Left lobe of liver (tissue), 2 donors: ENCODE measurements at regions not wholly inside any gene's neighbourhood (a gene's known extent, or its start where the extent isn't known, plus 50 kb on each side); places are given as distances from the start of the nearest gene placed in this dataset.

Experiments
- ATAC-seq: fragments of 200-7000 bp; cut with Tn5 transposase; one replicate; pipeline ENCODE4 v1.9.1; 2020; ENCODE audit warnings: mild to moderate bottlenecking, moderate library complexity
- DNase-seq: peaks from one replicate; pipeline ENCODE4 v3.0.0-alpha.2; 2020; ENCODE audit warnings: low spot score
- donor health status: DM: no; HTN: no; CAD: no; lungs with moderate emphysema.
- donor health status: DM: no; HTN: yes; CAD: no.

GRCh38 chr3:68468695-68469375, 463.5 kb downstream of the TAFA4 start:
- ATAC-seq, result no peak
- no peak for DNase-seq

- no peak for DNase-seq
- ATAC-seq, result no peak
Measured at GRCh38 chr3:68467465-68467864, 464.9 kb downstream of the TAFA4 start.

GRCh38 chr3:68458581-68458980, 473.8 kb downstream of the TAFA4 start:
- DNase-seq, result no peak

GRCh38 chr3:68448510-68449383, 483.6 kb downstream of the TAFA4 start:
- DNase-seq (no peak), ATAC-seq (no peak)

More at GRCh38 chr3:68458581-68458980, 473.8 kb downstream of the TAFA4 start:
- ATAC-seq, result no peak

- DNase-seq (no peak), ATAC-seq (no peak)
Measured at GRCh38 chr3:68447885-68448284, 484.5 kb downstream of the TAFA4 start.

GRCh38 chr3:68441054-68441453, 491.3 kb downstream of the TAFA4 start:
- ATAC-seq, result no peak
- DNase-seq, result no peak

- ATAC-seq, result no peak
Measured at GRCh38 chr3:68436619-68437401, 495.5 kb downstream of the TAFA4 start.

GRCh38 chr3:68428495-68428894, 503.9 kb downstream of the TAFA4 start:
- DNase-seq (no peak), ATAC-seq (no peak)

More at GRCh38 chr3:68436619-68437401, 495.5 kb downstream of the TAFA4 start:
- DNase-seq, result no peak

GRCh38 chr3:68424796-68425460, 507.4 kb downstream of the TAFA4 start:
- DNase-seq, result no peak
- ATAC-seq, result no peak

- DNase-seq, result no peak
- ATAC-seq, result no peak
Measured at GRCh38 chr3:68408626-68409025, 523.7 kb downstream of the TAFA4 start.

- DNase-seq (no peak), ATAC-seq (peak; percentile 25)
Measured at GRCh38 chr3:68403741-68404140, 528.6 kb downstream of the TAFA4 start.

- no peak for DNase-seq
- no peak for ATAC-seq
Measured at GRCh38 chr3:68402235-68402918, 530.0 kb downstream of the TAFA4 start.

- DNase-seq, result no peak
- no peak for ATAC-seq
Measured at GRCh38 chr3:68378631-68379030, 553.7 kb downstream of the TAFA4 start.

GRCh38 chr3:68373727-68374126, 558.6 kb downstream of the TAFA4 start:
- no peak for DNase-seq
- no peak for ATAC-seq

GRCh38 chr3:68363796-68364195, 568.6 kb downstream of the TAFA4 start:
- ATAC-seq, result no peak
- no peak for DNase-seq

- ATAC-seq, result no peak
- DNase-seq, result no peak
Measured at GRCh38 chr3:68360492-68360891, 571.9 kb downstream of the TAFA4 start.

GRCh38 chr3:68345781-68346180, 586.6 kb downstream of the TAFA4 start:
- no peak for ATAC-seq
- no peak for DNase-seq

GRCh38 chr3:68342426-68342825, 589.9 kb downstream of the TAFA4 start:
- ATAC-seq (no peak), DNase-seq (no peak)

- no peak for ATAC-seq
- no peak for DNase-seq
Measured at GRCh38 chr3:68336042-68336441, 596.3 kb downstream of the TAFA4 start.

- DNase-seq (no peak), ATAC-seq (no peak)
Measured at GRCh38 chr3:68334367-68334986, 597.9 kb downstream of the TAFA4 start.
